ENCODE measurements at regions not wholly inside any gene's neighbourhood (a gene's known extent, or its start where the extent isn't known, plus 50 kb on each side); places are given as distances from the start of the nearest gene placed in this dataset.
A peak's percentile ranks its signal among the peaks of the same experiment; 100 is the strongest.
"Not testable (repeated sequence)": the region's sequence is repeated elsewhere in the genome, so short reads cannot be mapped to it uniquely, and the experiment has no call there.

DNA sequence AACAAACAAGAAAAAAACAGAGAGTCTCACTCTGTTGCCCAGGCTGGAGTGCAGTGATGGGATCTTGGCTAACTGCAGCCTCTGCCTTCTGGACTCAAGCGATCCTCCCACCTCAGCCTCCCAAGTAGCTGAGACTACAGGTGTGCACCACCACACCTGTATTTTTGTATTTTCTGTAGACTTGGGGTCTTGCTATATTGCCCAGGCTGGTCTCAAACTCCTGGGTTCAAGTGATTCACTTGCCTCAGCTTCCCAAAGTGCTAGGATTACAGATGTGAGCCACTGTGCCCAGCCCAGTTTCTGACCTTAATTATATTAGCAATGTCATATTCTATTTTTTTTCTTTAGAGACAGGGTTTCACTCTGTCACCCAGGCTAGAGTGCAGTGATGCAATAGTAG, 52.3 kb upstream of the USP7 start:
- H3K4me1 ChIP-seq (replicated peaks in 1 of 2; ENCODE audit: control insufficient read depth in 2 of 2, insufficient read depth in 2 of 2, low read length in 2 of 2); DNase-seq (ENCODE audit: extremely low read depth in 1 of 4, low spot score in 3 of 4); H4K20me1 ChIP-seq (replicated peaks; ENCODE audit: control insufficient read depth, insufficient read depth, low read length); ATAC-seq; POLR2A ChIA-PET; H3K79me2 ChIP-seq (ENCODE audit: control insufficient read depth, insufficient read depth, low read length); H3K9ac ChIP-seq (ENCODE audit: insufficient read depth in 1 of 2, low read depth in 2 of 2, low read length in 2 of 2); H3K36me3 ChIP-seq (ENCODE audit: control insufficient read depth, insufficient read depth, low read length); CTCF ChIA-PET (ENCODE audit: low intra/inter-chr PET ratio); H3K4me2 ChIP-seq (ENCODE audit: insufficient read depth, low read length); FAIRE-seq; H3K4me3 ChIP-seq; H2AFZ ChIP-seq (ENCODE audit: low read depth, low read length); H3K9me3 ChIP-seq (replicated peaks; ENCODE audit: control insufficient read depth, insufficient read depth, low read depth, low read length); intact Hi-C loops (cut with micrococcal nuclease); BruUV-seq (replicated peaks); H3K9me1 ChIP-seq (ENCODE audit: control insufficient read depth, insufficient read depth, low read length); H3K27ac ChIP-seq (ENCODE audit: extremely low read depth, low read depth, low read length); TF ChIP-seq CEBPG (CRISPR knock-in tag; IDR thresholded peaks at IDR 0.05): not testable (repeated sequence)
- 0% methylated on average over 1 of the region's 1 CpG for WGBS (ENCODE audit: insufficient coverage, low coverage, missing lambda C conversion rate)
- TF ChIP-seq ZNF121 (CRISPR knock-in tag; conservative IDR thresholded peaks at IDR 0.05) (peak; percentile 86), RBM25 (IDR thresholded peaks at IDR 0.05; ENCODE audit: low read depth, low read length, severe bottlenecking) (peak; percentile 12), CEBPB (tag; IDR thresholded peaks at IDR 0.05) (peak; percentile 31; the same call in 1 of the 2 replicates), CEBPG (tag; conservative IDR thresholded peaks at IDR 0.05 in 1 of 2, IDR thresholded peaks at IDR 0.05 in 1 of 2) (peak in 1 of 2 experiments; percentile 42; a peak in 1 of 4 replicates)
- TF ChIP-seq, protein P1, sequence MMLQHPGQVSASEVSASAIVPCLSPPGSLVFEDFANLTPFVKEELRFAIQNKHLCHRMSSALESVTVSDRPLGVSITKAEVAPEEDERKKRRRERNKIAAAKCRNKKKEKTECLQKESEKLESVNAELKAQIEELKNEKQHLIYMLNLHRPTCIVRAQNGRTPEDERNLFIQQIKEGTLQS (IDR thresholded peaks at IDR 0.05): peak; percentile 30; the same call in 1 of the 2 replicates
- TF ChIP-seq, protein P1 (CRISPR knock-in tag; conservative IDR thresholded peaks at IDR 0.05): not testable (repeated sequence)
- H3K27me3 ChIP-seq (ENCODE audit: control insufficient read depth in 2 of 2, insufficient read depth in 2 of 2, low read length in 2 of 2): peaks cover 3 to 22% of the 10 kb centered on the region in 2 experiments; a peak in 4 of 5 replicates
- in situ Hi-C loops (cut with MboI): loop anchor here (10.0 kb wide), 1 partner anchor 351 kb away; no protein-coding TSS in a partner anchor
